Cardiac fibroblast (primary cell): ENCODE measurements at regions not wholly inside any gene's neighbourhood (a gene's known extent, or its start where the extent isn't known, plus 50 kb on each side); places are given as distances from the start of the nearest gene placed in this dataset.

ENCODE experiments used
- DNase-seq, 2 donors: peaks; one replicate each; pipeline versions ENCODE4 v3.0.0 to v3.0.0-alpha.2; 2010; ENCODE audit warnings: low read depth in 2 of 2
- H3K4me3 ChIP-seq, 2 donors: replicated peaks in 1 of 2; 1 replicate in 1 of 2; 2 replicates in 1 of 2; pipeline ENCODE4 v1.5.1; 2011; ENCODE audit warnings: low read depth in 2 of 2, low read length in 2 of 2, mild to moderate bottlenecking in 2 of 2, moderate library complexity in 1 of 2
- CTCF ChIP-seq: IDR thresholded peaks from one replicate; pipeline ENCODE4 v1.5.1; 2011; ENCODE audit warnings: low read depth, mild to moderate bottlenecking, low read length, inconsistent platforms

GRCh38 chr2:48129293-48129950, 185.1 kb upstream of the FOXN2 start:
- no peak for DNase-seq
- H3K4me3 ChIP-seq = no peak overlapping the region
- no peak for TF ChIP-seq CTCF

- no peak for TF ChIP-seq CTCF
- DNase-seq = peak; percentile 66 to 87
- H3K4me3 ChIP-seq = no peak overlapping the region
These were observed 182.8 kb upstream of the FOXN2 start for GRCh38 chr2:48131539-48132270.

- DNase-seq = no peak
- no peak overlapping the region for H3K4me3 ChIP-seq
- no peak for TF ChIP-seq CTCF
These were observed 182.2 kb upstream of the FOXN2 start for GRCh38 chr2:48132271-48132625.

GRCh38 chr2:48134704-48135103, 179.8 kb upstream of the FOXN2 start:
- DNase-seq = no peak
- no peak overlapping the region for H3K4me3 ChIP-seq
- TF ChIP-seq CTCF = no peak

- TF ChIP-seq CTCF = no peak
- no peak overlapping the region for H3K4me3 ChIP-seq
- no peak for DNase-seq
These were observed 178.7 kb upstream of the FOXN2 start for GRCh38 chr2:48135797-48136196.

- TF ChIP-seq CTCF = no peak
- DNase-seq = no peak
These were observed 176.7 kb upstream of the FOXN2 start for GRCh38 chr2:48137829-48138228.

More at GRCh38 chr2:48137829-48138228, 176.7 kb upstream of the FOXN2 start:
- H3K4me3 ChIP-seq = no peak overlapping the region
